AG04449 (cell line): ENCODE measurements at regions not wholly inside any gene's neighbourhood (a gene's known extent, or its start where the extent isn't known, plus 50 kb on each side); places are given as distances from the start of the nearest gene placed in this dataset.
"Not testable (repeated sequence)": the region's sequence is repeated elsewhere in the genome, so short reads cannot be mapped to it uniquely, and the experiment has no call there.

ENCODE experiments used
- CTCF ChIA-PET: fragments of 350-600 bp; formaldehyde crosslinking; extraction: SDS; loops from one replicate; lab custom pipeline; 2021; ENCODE audit warnings: antibody characterized with exemption; lab: Yijun Ruan, JAX
- POLR2A ChIA-PET: fragments of 400-600, 350-600 bp; formaldehyde crosslinking; extraction: SDS; loops from one replicate; lab custom pipeline; 2020; ENCODE audit warnings: antibody characterized with exemption, inconsistent platforms; lab: Yijun Ruan, JAX
- DNase-seq: peaks from one replicate; pipeline ENCODE4 v3.0.0-alpha.2; 2010; ENCODE audit warnings: low read depth, low spot score
- H3K4me3 ChIP-seq: 2 replicates; pipeline ENCODE4 v1.5.1; 2011; ENCODE audit warnings: low read depth, mild to moderate bottlenecking, control low read depth, low read length
- CTCF ChIP-seq: IDR thresholded peaks from one replicate; pipeline ENCODE4 v1.5.1; 2011; ENCODE audit warnings: mild to moderate bottlenecking, moderate library complexity, low read length, control low read depth, inconsistent platforms; ENCODE audit not compliant: insufficient read depth; ENCODE audit errors: missing control alignments

- DNase-seq = no peak
- POLR2A ChIA-PET = no interaction called here
- CTCF ChIA-PET = interaction anchor here (0.9 kb wide), 1 partner anchor 27 kb away, joined by 3 read pairs; no protein-coding TSS in a partner anchor
- TF ChIP-seq CTCF = no peak
- H3K4me3 ChIP-seq = no peak overlapping the region
These were observed 150.9 kb downstream of the POLR1F start for GRCh38 chr7:19557726-19558465.

GRCh38 chr7:19554581-19554980 lies 154.3 kb downstream of the POLR1F start:
- ChIA-PET POLR2A (no interaction called here), CTCF (no interaction called here)
- DNase-seq = no peak
- H3K4me3 ChIP-seq = no peak overlapping the region
- TF ChIP-seq CTCF = no peak

- no peak for DNase-seq
- CTCF ChIA-PET = no interaction called here
- no peak overlapping the region for H3K4me3 ChIP-seq
- no peak for TF ChIP-seq CTCF
- POLR2A ChIA-PET = no interaction called here
These were observed 156.3 kb downstream of the POLR1F start for GRCh38 chr7:19552576-19552975.

- DNase-seq, POLR2A ChIA-PET, H3K4me3 ChIP-seq, CTCF ChIA-PET: not testable (repeated sequence)
These were observed 159.6 kb downstream of the POLR1F start for GRCh38 chr7:19549246-19549645.

- no peak for DNase-seq
- no peak for TF ChIP-seq CTCF
- ChIA-PET POLR2A (no interaction called here), CTCF (no interaction called here)
- no peak overlapping the region for H3K4me3 ChIP-seq
These were observed 170.9 kb downstream of the POLR1F start for GRCh38 chr7:19537942-19538401.

GRCh38 chr7:19533266-19533665 lies 175.6 kb downstream of the POLR1F start:
- no peak for TF ChIP-seq CTCF
- CTCF ChIA-PET = no interaction called here
- POLR2A ChIA-PET = no interaction called here
- no peak for DNase-seq
- H3K4me3 ChIP-seq = no peak overlapping the region

- CTCF ChIA-PET = interaction anchor here (1.3 kb wide), 1 partner anchor 27 kb away, joined by 3 read pairs; no protein-coding TSS in a partner anchor
- POLR2A ChIA-PET = no interaction called here
- DNase-seq = no peak
- no peak for TF ChIP-seq CTCF
- H3K4me3 ChIP-seq = no peak overlapping the region
These were observed 178.0 kb downstream of the POLR1F start for GRCh38 chr7:19530852-19531251.
